Mesenchymal stem cell (in vitro differentiated cells and primary cell): ENCODE measurements at regions not wholly inside any gene's neighbourhood (a gene's known extent, or its start where the extent isn't known, plus 50 kb on each side); places are given as distances from the start of the nearest gene placed in this dataset.

Experiments
- DNase-seq: peaks from one replicate; pipeline ENCODE4 v3.0.0-alpha.2; 2013
- H2AFZ ChIP-seq: one replicate; pipeline ENCODE4 v1.6.1; 2013; ENCODE audit warnings: low read depth, mild to moderate bottlenecking, control low read depth, inconsistent platforms, low read length, moderate library complexity
- H2AK5ac ChIP-seq: 2 replicates; pipeline ENCODE4 v1.6.1; 2013; ENCODE audit warnings: low read length, moderate library complexity, mild to moderate bottlenecking, inconsistent platforms; ENCODE audit not compliant: severe bottlenecking
- H2BK120ac ChIP-seq: one replicate; pipeline ENCODE4 v1.6.1; 2013; ENCODE audit warnings: low read depth, mild to moderate bottlenecking, inconsistent platforms, low read length, moderate library complexity
- H2BK12ac ChIP-seq, 2 experiments: one replicate each; pipeline ENCODE4 v1.6.1; 2013; ENCODE audit warnings: inconsistent platforms in 2 of 2, low read length in 2 of 2, mild to moderate bottlenecking in 2 of 2, moderate library complexity in 2 of 2, control low read depth in 1 of 2
- H2BK15ac ChIP-seq: one replicate; pipeline ENCODE4 v1.6.1; 2013; ENCODE audit warnings: mild to moderate bottlenecking, low read depth, inconsistent platforms; ENCODE audit not compliant: poor library complexity, severe bottlenecking
- H2BK5ac ChIP-seq: 2 replicates; pipeline ENCODE4 v1.6.1; 2013; ENCODE audit warnings: low read depth, mild to moderate bottlenecking, low read length, control low read depth, inconsistent platforms; ENCODE audit not compliant: poor library complexity, severe bottlenecking
- H3K14ac ChIP-seq, 2 experiments: one replicate each; pipeline ENCODE4 v1.6.1; 2013; ENCODE audit warnings: inconsistent platforms in 2 of 2, low read length in 2 of 2, control low read depth in 1 of 2, mild to moderate bottlenecking in 1 of 2, moderate library complexity in 1 of 2
- H3K18ac ChIP-seq, 2 experiments: one replicate each; pipeline ENCODE4 v1.6.1; 2013; ENCODE audit warnings: inconsistent platforms in 2 of 2, low read length in 2 of 2, control low read depth in 1 of 2, low read depth in 1 of 2, mild to moderate bottlenecking in 1 of 2
- H3K23ac ChIP-seq, 2 experiments: one replicate each; pipeline ENCODE4 v1.6.1; 2013; ENCODE audit warnings: inconsistent platforms in 2 of 2, low read length in 2 of 2, mild to moderate bottlenecking in 2 of 2, moderate library complexity in 2 of 2, control low read depth in 1 of 2
- H3K27ac ChIP-seq: 2 replicates; pipeline ENCODE4 v1.5.1; 2013; ENCODE audit warnings: mild to moderate bottlenecking, moderate library complexity, low read length, control low read depth, inconsistent platforms; ENCODE audit not compliant: poor library complexity, severe bottlenecking
- H3K27me3 ChIP-seq, 2 experiments: 2 replicates each; pipeline versions ENCODE4 v1.6.1 to v1.7.0; 2013; ENCODE audit warnings: low read length in 2 of 2, mild to moderate bottlenecking in 2 of 2, moderate library complexity in 2 of 2, control low read depth in 1 of 2, inconsistent platforms in 1 of 2; ENCODE audit not compliant: control insufficient read depth in 1 of 2, insufficient read depth in 1 of 2
- H3K36me3 ChIP-seq, 2 experiments: 2 replicates each; pipeline versions ENCODE4 v1.6.1 to v1.7.0; 2013; ENCODE audit warnings: low read length in 2 of 2, control low read depth in 1 of 2, inconsistent platforms in 1 of 2, low read depth in 1 of 2, mild to moderate bottlenecking in 1 of 2; ENCODE audit not compliant: insufficient read depth in 2 of 2, control insufficient read depth in 1 of 2
- H3K4ac ChIP-seq, 2 experiments: one replicate each; pipeline ENCODE4 v1.6.1; 2013; ENCODE audit warnings: inconsistent platforms in 2 of 2, low read length in 2 of 2, mild to moderate bottlenecking in 2 of 2, moderate library complexity in 2 of 2, control low read depth in 1 of 2, low read depth in 1 of 2
- H3K4me1 ChIP-seq: 2 replicates; pipeline ENCODE4 v1.6.1; 2013; ENCODE audit warnings: low read depth, low read length, control low read depth; ENCODE audit not compliant: control insufficient read depth, insufficient read depth
- H3K4me2 ChIP-seq: 2 replicates; pipeline ENCODE4 v1.6.1; 2013; ENCODE audit warnings: low read length, mild to moderate bottlenecking, inconsistent platforms; ENCODE audit not compliant: poor library complexity, severe bottlenecking
- H3K4me3 ChIP-seq, 2 experiments: 2 replicates each; pipeline versions ENCODE4 v1.5.1 to v1.7.0; 2013; ENCODE audit warnings: low read length in 2 of 2, mild to moderate bottlenecking in 2 of 2, control low read depth in 1 of 2, low read depth in 1 of 2; ENCODE audit not compliant: insufficient read depth in 1 of 2
- H3K79me1 ChIP-seq: replicated peaks from 2 replicates; pipeline ENCODE4 v1.6.1; 2013; ENCODE audit warnings: mild to moderate bottlenecking, control low read depth, low read length, inconsistent platforms; ENCODE audit not compliant: poor library complexity, severe bottlenecking
- H3K9ac ChIP-seq: 2 replicates; pipeline ENCODE4 v1.7.0; 2013; ENCODE audit warnings: mild to moderate bottlenecking, low read length, moderate library complexity
- H3K9me3 ChIP-seq: 2 replicates; pipeline ENCODE4 v1.7.0; 2013; ENCODE audit warnings: mild to moderate bottlenecking, low read length; ENCODE audit not compliant: control insufficient read depth
- H4K8ac ChIP-seq: one replicate; pipeline ENCODE4 v1.6.1; 2013; ENCODE audit warnings: inconsistent platforms, mild to moderate bottlenecking, low read length, moderate library complexity
- H4K91ac ChIP-seq: one replicate; pipeline ENCODE4 v1.6.1; 2013; ENCODE audit warnings: mild to moderate bottlenecking, low read length, inconsistent platforms
- WGBS: methylation state at CpG from one replicate; pipeline ENCODE4 v1.1.7; 2013; ENCODE audit warnings: mixed read lengths; 5-methylcytosine and 5-hydroxymethylcytosine counted together

GRCh38 chr18:24540896-24541295 is 80.5 kb downstream of the HRH4 start:
- no peaks in the 10 kb centered on the region for H3K36me3 ChIP-seq
- WGBS, result 76% methylated on average over 7 of the region's 8 CpGs
- H3K27me3 ChIP-seq, result peaks cover 0 to 34% of the 10 kb centered on the region in 2 experiments
- H4K91ac ChIP-seq, result no peak overlapping the region
- no peak overlapping the region for H3K23ac ChIP-seq
- DNase-seq, result no peak
- H3K27ac ChIP-seq, result no peak overlapping the region
- no peak overlapping the region for H3K4me3 ChIP-seq
- no peaks in the 10 kb centered on the region for H3K9me3 ChIP-seq
- no peaks in the 10 kb centered on the region for H3K79me1 ChIP-seq
- H3K4me1 ChIP-seq, result peaks cover 1% of the 10 kb centered on the region
- H3K4ac ChIP-seq, result no peak overlapping the region
- H3K9ac ChIP-seq, result no peak overlapping the region
- H2BK15ac ChIP-seq, result no peak overlapping the region
- H4K8ac ChIP-seq, result no peak overlapping the region
- H2BK120ac ChIP-seq, result no peak overlapping the region
- H2BK12ac ChIP-seq, result no peak overlapping the region
- H3K14ac ChIP-seq, result no peak overlapping the region
- H3K18ac ChIP-seq, result no peak overlapping the region
- H2BK5ac ChIP-seq, result no peak overlapping the region
- H2AK5ac ChIP-seq, result no peak overlapping the region
- H2AFZ ChIP-seq, result no peak overlapping the region
- H3K4me2 ChIP-seq, result no peak overlapping the region

- Histone ChIP-seq H2BK12ac (no peak overlapping the region), H3K23ac (no peak overlapping the region), H3K14ac (no peak overlapping the region), H2AK5ac (no peak overlapping the region), H4K8ac (no peak overlapping the region), H3K9me3 (no peaks in the 10 kb centered on the region), H3K4me1 (no peaks in the 10 kb centered on the region), H3K9ac (peak overlapping the region; percentile 27), H3K27me3 (peaks cover 0 to 21% of the 10 kb centered on the region in 2 experiments), H2BK120ac (no peak overlapping the region), H3K36me3 (no peaks in the 10 kb centered on the region), H3K4me3 (no peak overlapping the region), H4K91ac (no peak overlapping the region), H3K4ac (no peak overlapping the region), H2AFZ (no peak overlapping the region), H2BK15ac (no peak overlapping the region), H3K4me2 (no peak overlapping the region), H3K18ac (no peak overlapping the region), H3K27ac (no peak overlapping the region), H3K79me1 (no peaks in the 10 kb centered on the region), H2BK5ac (no peak overlapping the region)
- DNase-seq, result no peak
- 80% methylated on average over 4 of the region's 4 CpGs for WGBS
These were observed 82.8 kb downstream of the HRH4 start for GRCh38 chr18:24543086-24543794.

DNA sequence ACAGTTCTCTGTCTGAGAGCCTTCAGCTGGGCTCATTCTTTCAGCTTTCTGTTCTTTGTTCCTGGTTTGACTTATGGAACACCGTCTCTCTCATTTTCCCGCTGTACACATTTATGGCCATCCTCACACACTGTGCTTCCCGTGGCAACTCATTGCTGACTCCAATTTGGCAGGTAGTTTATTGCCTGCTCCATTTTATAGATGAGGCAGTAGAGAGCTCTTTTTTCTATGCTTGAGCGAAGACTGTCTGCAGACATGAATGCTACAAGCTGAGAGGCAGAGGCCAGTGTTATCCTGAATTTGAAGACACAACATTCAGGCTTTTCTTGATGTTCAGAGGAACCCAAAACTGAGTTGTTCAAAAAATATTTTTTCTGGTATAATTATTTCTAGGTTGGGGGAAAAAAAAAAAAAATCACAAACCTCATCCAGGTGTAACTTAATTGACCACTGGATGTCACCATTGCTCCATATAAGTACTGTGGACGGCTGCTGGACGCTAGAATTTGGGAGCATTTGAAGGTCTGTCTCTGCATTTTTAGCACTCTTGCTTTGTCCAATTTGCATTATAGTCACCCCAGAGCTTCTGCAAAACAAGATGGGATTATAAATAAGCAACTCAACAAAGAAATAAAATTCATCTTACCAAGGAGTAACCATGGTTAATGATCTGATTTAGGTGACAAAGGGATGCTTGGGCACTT is 83.5 kb downstream of the HRH4 start:
- Histone ChIP-seq H2AFZ (no peak overlapping the region), H3K4ac (no peak overlapping the region), H2BK15ac (no peak overlapping the region), H2BK120ac (no peak overlapping the region), H3K36me3 (no peaks in the 10 kb centered on the region), H3K14ac (no peak overlapping the region), H3K23ac (no peak overlapping the region), H3K27me3 (peaks cover 0 to 15% of the 10 kb centered on the region in 2 experiments), H3K9ac (peak overlapping the region; percentile 27), H4K91ac (no peak overlapping the region), H2BK5ac (no peak overlapping the region), H3K4me2 (no peak overlapping the region), H3K4me1 (no peaks in the 10 kb centered on the region), H3K18ac (no peak overlapping the region), H4K8ac (no peak overlapping the region), H2AK5ac (no peak overlapping the region), H3K9me3 (no peaks in the 10 kb centered on the region), H3K79me1 (no peaks in the 10 kb centered on the region), H2BK12ac (no peak overlapping the region), H3K27ac (no peak overlapping the region), H3K4me3 (no peak overlapping the region)
- WGBS, result 45% methylated on average over 6 of the region's 6 CpGs
- DNase-seq, result peak; percentile 28

DNA sequence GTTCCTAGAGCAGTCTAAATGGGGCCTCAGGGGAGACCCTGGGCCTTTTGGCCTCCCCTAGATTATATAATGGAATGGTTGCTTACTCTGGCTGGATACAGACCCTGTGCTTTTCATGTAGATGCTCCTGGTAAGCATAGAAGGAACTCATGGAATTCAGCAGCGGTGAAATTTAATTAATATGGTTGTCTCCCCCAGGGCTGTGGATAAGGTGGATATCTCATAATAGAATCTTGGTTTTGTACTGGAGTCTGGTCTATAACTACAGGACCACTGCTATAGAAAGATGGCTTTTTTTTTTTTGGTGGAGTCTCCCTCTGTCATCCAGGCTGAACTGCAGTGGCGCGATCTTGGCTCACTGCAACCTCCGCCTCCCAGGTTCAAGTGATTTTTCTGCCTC is 84.5 kb downstream of the HRH4 start:
- H3K23ac ChIP-seq, result no peak overlapping the region
- 84% methylated on average over 4 of the region's 4 CpGs for WGBS

More for the DNA sequence above, 84.5 kb downstream of the HRH4 start:
- H2BK12ac ChIP-seq, result no peak overlapping the region
- H3K36me3 ChIP-seq, result no peaks in the 10 kb centered on the region
- H3K9ac ChIP-seq, result no peak overlapping the region
- H4K8ac ChIP-seq, result no peak overlapping the region
- peaks cover 0 to 12% of the 10 kb centered on the region in 2 experiments for H3K27me3 ChIP-seq
- no peak overlapping the region for H2BK5ac ChIP-seq
- H4K91ac ChIP-seq, result no peak overlapping the region
- no peaks in the 10 kb centered on the region for H3K9me3 ChIP-seq
- DNase-seq, result no peak
- H2AFZ ChIP-seq, result no peak overlapping the region
- no peak overlapping the region for H3K18ac ChIP-seq
- no peaks in the 10 kb centered on the region for H3K79me1 ChIP-seq
- H2BK120ac ChIP-seq, result no peak overlapping the region
- no peak overlapping the region for H2AK5ac ChIP-seq
- no peak overlapping the region for H3K4ac ChIP-seq
- no peaks in the 10 kb centered on the region for H3K4me1 ChIP-seq
- no peak overlapping the region for H2BK15ac ChIP-seq
- H3K4me3 ChIP-seq, result no peak overlapping the region
- no peak overlapping the region for H3K27ac ChIP-seq
- no peak overlapping the region for H3K14ac ChIP-seq
- H3K4me2 ChIP-seq, result no peak overlapping the region
